Thyroid gland (tissue), 4 donors: ENCODE measurements at regions not wholly inside any gene's neighbourhood (a gene's known extent, or its start where the extent isn't known, plus 50 kb on each side); places are given as distances from the start of the nearest gene placed in this dataset.

Experiments
- DNase-seq, 2 donors: peaks; one replicate each; pipeline ENCODE4 v3.0.0-alpha.2; 2019
- H3K27ac ChIP-seq, 3 donors: fragments of 200-600 bp; sonication (generic); 1 replicate in 2 of 3; 2 replicates in 1 of 3; pipeline ENCODE4 v1.5.1; 2016 to 2019; ENCODE audit warnings: mild to moderate bottlenecking in 1 of 3, moderate library complexity in 1 of 3
- H3K27me3 ChIP-seq: fragments of 200-600 bp; sonication (generic); one replicate; pipeline ENCODE4 v1.5.1; 2019
- H3K36me3 ChIP-seq, 2 donors: fragments of 200-600 bp; sonication (generic); one replicate each; pipeline ENCODE4 v1.5.1; 2016 to 2019
- H3K4me1 ChIP-seq, 2 donors: fragments of 200-600 bp; sonication (generic); one replicate each; pipeline ENCODE4 v1.5.1; 2017 to 2019
- H3K4me3 ChIP-seq, 3 donors: fragments of 200-600 bp; sonication (generic); replicated peaks in 1 of 3; 1 replicate in 2 of 3; 2 replicates in 1 of 3; pipeline ENCODE4 v1.5.1; 2016; ENCODE audit warnings: mild to moderate bottlenecking in 1 of 3
- H3K9me3 ChIP-seq: fragments of 200-600 bp; sonication (generic); one replicate; pipeline ENCODE4 v1.5.1; 2017
- POLR2A ChIP-seq, 2 donors: fragments of 450-650 bp; IDR thresholded peaks; one replicate each; pipeline ENCODE4 v1.6.1; 2017; ENCODE audit warnings: antibody characterized with exemption in 2 of 2, mild to moderate bottlenecking in 2 of 2, moderate library complexity in 1 of 2
- WGBS, 2 donors: methylation state at CpG; one replicate each; pipeline ENCODE4 v1.1.5; 2017; 5-methylcytosine and 5-hydroxymethylcytosine counted together
- intact Hi-C: fragments of 100-400 bp; cut with DNase I; formaldehyde crosslinking; loops from one replicate; pipeline ENCODE4 v1.15.1; 2023
- TF ChIP-seq, protein P1 (sequence below), 6 experiments: fragments of 200-600 bp in 3 of 6; fragments of 450-650 bp in 3 of 6; sonication (generic) in 3 of 6; IDR thresholded peaks; one replicate each; pipeline ENCODE4 v1.5.1; 2016 to 2019; ENCODE audit warnings: antibody characterized with exemption in 6 of 6, mild to moderate bottlenecking in 2 of 6, inconsistent platforms in 1 of 6, moderate library complexity in 1 of 6

DNA sequence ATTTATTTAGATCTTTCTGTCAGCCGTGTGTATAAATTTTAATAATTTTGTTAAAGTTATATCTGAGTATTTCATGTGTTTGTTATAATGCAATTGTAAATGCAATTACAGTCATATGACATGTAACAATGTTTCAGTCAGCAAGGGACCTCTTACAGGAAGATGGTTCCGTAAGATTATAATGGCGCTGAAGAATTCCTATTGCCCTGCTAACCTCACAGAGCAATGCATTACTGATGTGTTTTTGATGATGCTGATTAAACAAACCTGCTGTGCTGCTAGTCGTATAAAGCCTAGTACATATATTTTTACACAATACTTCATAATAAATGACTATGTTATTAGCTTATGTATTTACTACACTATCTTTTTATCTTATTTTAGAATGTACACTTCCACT lies 1166.4 kb downstream of the CDH12 start:
- Histone ChIP-seq H3K9me3 (no peaks in the 10 kb centered on the region), H3K36me3 (no peaks in the 10 kb centered on the region), H3K4me3 (no peak overlapping the region), H3K27me3 (no peaks in the 10 kb centered on the region), H3K27ac (no peak overlapping the region), H3K4me1 (no peaks in the 10 kb centered on the region)
- TF ChIP-seq, protein P1, sequence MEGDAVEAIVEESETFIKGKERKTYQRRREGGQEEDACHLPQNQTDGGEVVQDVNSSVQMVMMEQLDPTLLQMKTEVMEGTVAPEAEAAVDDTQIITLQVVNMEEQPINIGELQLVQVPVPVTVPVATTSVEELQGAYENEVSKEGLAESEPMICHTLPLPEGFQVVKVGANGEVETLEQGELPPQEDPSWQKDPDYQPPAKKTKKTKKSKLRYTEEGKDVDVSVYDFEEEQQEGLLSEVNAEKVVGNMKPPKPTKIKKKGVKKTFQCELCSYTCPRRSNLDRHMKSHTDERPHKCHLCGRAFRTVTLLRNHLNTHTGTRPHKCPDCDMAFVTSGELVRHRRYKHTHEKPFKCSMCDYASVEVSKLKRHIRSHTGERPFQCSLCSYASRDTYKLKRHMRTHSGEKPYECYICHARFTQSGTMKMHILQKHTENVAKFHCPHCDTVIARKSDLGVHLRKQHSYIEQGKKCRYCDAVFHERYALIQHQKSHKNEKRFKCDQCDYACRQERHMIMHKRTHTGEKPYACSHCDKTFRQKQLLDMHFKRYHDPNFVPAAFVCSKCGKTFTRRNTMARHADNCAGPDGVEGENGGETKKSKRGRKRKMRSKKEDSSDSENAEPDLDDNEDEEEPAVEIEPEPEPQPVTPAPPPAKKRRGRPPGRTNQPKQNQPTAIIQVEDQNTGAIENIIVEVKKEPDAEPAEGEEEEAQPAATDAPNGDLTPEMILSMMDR (IDR thresholded peaks at IDR 0.05), result no peak
- TF ChIP-seq POLR2A (IDR thresholded peaks at IDR 0.05), result no peak
- WGBS, 2 donors, result 90 to 91% methylated on average over 4 of the region's 4 CpGs
- no peak for DNase-seq
- intact Hi-C loops, result no loop called here

DNA sequence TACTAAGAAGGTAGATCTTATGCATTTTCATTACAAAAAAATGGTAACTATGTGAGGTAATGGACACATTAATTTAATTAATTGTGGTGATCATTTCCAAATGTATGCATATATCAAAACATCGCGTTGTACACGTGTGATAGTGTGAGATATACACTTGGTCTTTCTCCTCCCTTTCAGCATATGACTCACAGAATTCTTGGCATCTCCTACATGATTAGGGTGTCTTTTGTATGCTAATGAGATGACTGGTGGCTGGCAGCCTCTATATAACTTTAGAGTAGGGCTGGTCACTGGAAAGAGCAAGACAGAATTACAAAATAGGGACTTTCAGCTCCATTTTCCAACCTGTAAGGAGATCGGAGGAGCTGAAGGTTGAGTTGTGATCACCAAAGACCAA lies 1167.6 kb downstream of the CDH12 start:
- Histone ChIP-seq H3K4me1 (no peaks in the 10 kb centered on the region), H3K27ac (no peak overlapping the region), H3K27me3 (no peaks in the 10 kb centered on the region), H3K9me3 (no peaks in the 10 kb centered on the region), H3K36me3 (no peaks in the 10 kb centered on the region), H3K4me3 (no peak overlapping the region)
- no peak for TF ChIP-seq POLR2A (IDR thresholded peaks at IDR 0.05)
- TF ChIP-seq, protein P1 (IDR thresholded peaks at IDR 0.05), result no peak
- 87 to 94% methylated on average over 4 of the region's 4 CpGs for WGBS, 2 donors
- intact Hi-C loops, result no loop called here
- DNase-seq, result no peak

DNA sequence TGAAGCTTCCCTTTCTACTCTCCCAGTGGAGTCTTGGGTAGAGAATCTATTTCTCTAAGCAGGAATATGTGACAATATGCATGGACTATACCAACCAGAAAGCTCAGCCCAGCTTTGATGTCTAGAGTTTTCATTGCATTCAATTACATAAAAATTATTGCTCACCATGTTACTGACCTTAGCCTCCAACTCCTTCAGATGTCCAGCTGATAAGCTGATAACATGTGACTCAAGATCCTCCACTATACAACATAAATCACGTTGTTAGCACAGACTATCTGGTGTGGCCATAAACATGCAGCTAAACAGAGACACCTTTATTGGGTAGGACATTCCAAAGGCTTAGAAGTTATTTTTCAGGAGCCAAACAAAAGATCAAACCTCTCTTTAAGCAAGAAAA lies 1168.2 kb downstream of the CDH12 start:
- WGBS, 2 donors, result 56 to 73% methylated on average over 1 of the region's 1 CpG
- Histone ChIP-seq H3K27me3 (no peaks in the 10 kb centered on the region), H3K4me3 (no peak overlapping the region), H3K9me3 (no peaks in the 10 kb centered on the region), H3K36me3 (no peaks in the 10 kb centered on the region), H3K4me1 (no peaks in the 10 kb centered on the region), H3K27ac (no peak overlapping the region)
- no peak for DNase-seq
- intact Hi-C loops, result no loop called here
- no peak for TF ChIP-seq POLR2A (IDR thresholded peaks at IDR 0.05)
- TF ChIP-seq, protein P1 (IDR thresholded peaks at IDR 0.05), result no peak

DNA sequence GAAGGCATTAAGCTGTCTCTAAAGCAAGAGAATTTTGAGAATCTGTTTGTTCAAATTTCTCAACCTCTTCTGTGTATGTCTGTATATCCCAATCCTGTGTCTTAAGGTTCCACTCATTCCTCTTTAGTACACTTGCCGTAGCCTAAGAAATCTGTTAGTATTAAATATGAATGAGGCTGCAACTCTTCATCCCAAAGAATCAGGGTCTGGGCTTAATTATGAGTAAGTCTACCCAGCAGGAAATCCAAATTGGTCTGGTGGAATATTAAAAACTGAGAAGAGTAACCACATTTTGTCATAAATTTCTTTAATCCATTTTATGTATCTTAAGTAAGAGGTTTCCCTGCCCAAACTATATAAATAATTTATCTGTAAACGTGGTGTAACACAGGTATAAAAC lies 1171.2 kb downstream of the CDH12 start:
- Histone ChIP-seq H3K27me3 (no peaks in the 10 kb centered on the region), H3K27ac (no peak overlapping the region), H3K4me3 (no peak overlapping the region), H3K36me3 (no peaks in the 10 kb centered on the region), H3K9me3 (no peaks in the 10 kb centered on the region), H3K4me1 (no peaks in the 10 kb centered on the region)
- intact Hi-C loops, result no loop called here
- TF ChIP-seq POLR2A (IDR thresholded peaks at IDR 0.05), result no peak
- TF ChIP-seq, protein P1 (IDR thresholded peaks at IDR 0.05), result no peak
- DNase-seq, result no peak
- WGBS, 2 donors, result 74 to 75% methylated on average over 2 of the region's 2 CpGs

DNA sequence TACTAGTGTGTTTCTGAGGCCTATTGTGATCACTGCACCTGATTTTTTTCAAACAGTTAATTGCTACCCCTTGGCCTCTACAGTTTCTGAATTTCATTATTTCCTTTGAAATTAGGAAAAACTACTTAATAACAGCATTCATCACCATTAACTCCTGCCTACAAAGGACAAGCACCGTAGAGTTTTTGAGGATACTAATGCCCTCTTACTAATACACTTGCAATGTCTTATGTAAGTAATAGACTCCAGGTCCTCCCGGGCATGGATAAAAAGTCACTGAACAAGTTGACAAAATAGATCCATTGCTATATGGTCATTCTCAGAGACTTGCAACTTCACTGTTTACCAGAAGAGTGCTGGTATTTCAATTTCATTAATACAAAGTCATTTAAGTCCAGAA lies 1172.5 kb downstream of the CDH12 start:
- TF ChIP-seq, protein P1 (IDR thresholded peaks at IDR 0.05), result no peak
- TF ChIP-seq POLR2A (IDR thresholded peaks at IDR 0.05), result no peak
- Histone ChIP-seq H3K4me1 (no peaks in the 10 kb centered on the region), H3K9me3 (no peaks in the 10 kb centered on the region), H3K27me3 (no peaks in the 10 kb centered on the region), H3K27ac (no peak overlapping the region), H3K4me3 (no peak overlapping the region), H3K36me3 (no peaks in the 10 kb centered on the region)
- no peak for DNase-seq
- intact Hi-C loops, result no loop called here
- 62 to 72% methylated on average over 2 of the region's 2 CpGs for WGBS, 2 donors
